DMS 273 (cell line): ENCODE measurements at regions not wholly inside any gene's neighbourhood (a gene's known extent, or its start where the extent isn't known, plus 50 kb on each side); places are given as distances from the start of the nearest gene placed in this dataset.
A peak's percentile ranks its signal among the peaks of the same experiment; 100 is the strongest.
"Not testable (repeated sequence)": the region's sequence is repeated elsewhere in the genome, so short reads cannot be mapped to it uniquely, and the experiment has no call there.

Experiments used
- DNase-seq: peaks from one replicate; lab custom pipeline; 2025; ENCODE audit not compliant: unreplicated experiment; lab: John Stamatoyannopoulos, UW

DNA sequence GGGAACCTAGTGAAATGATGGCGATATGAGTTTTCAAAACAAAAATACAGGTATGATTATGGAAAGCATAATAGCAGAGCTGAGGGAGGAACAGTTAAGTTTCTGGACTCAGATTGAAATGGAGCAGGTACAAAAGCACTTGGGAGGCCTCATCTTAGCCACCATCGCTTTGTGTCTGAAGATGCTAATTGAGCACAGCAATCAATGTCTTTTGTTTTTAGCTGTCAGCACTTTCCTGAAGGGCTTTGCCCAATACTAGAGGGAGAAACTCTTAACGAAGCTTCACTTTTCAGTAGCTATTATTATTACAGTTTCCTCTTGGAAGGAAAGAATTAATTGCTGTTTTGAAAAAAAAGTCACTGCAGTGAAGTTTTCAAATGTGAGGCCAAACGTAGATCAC lies 348.7 kb downstream of the RWDD3 start:
- no peak for DNase-seq

DNA sequence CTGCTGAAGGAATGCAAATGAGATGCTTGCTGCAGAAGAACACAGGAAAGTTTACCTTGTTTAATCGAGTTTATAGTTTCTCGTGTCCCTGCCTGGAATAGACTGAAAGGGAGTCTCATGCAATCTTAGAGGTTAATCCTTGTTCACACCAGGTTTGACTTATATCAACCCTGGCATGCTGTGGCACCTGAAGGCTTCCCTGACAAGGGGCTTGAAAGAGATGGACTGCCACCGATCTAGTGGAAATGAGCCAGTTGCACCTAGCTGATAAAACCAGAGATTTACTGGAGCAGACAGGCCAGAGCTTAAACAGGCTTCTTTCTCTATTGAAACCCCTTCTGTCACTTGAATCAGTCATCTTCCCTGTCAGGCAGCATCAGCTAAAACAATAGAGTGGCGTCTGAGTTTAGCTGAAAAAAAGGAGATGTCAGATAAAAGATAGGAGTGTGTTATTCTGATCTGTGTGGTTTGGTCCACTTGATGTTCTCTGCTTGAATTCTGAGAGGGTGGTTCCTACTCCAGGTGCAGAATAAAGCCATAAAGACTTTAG lies 349.7 kb downstream of the RWDD3 start:
- DNase-seq = no peak

DNA sequence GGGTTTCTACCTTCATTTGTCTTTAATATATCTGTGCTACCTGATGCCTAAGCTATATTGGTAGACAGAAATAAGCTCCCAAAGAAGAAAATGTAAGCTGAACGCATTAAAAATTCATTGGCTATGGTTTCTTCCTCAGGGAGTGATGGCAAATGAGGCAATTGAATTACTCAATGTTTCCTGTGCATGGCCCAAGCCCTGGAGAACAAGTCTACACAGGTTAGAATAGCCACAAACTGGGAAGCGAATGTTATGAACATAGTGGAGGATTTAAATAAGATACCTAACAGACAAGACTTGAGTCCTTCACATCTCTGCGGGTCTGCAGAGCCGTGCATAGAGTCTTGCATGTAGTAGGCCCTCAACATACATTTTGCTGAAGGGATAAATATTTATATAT lies 350.3 kb downstream of the RWDD3 start:
- DNase-seq = no peak

DNA sequence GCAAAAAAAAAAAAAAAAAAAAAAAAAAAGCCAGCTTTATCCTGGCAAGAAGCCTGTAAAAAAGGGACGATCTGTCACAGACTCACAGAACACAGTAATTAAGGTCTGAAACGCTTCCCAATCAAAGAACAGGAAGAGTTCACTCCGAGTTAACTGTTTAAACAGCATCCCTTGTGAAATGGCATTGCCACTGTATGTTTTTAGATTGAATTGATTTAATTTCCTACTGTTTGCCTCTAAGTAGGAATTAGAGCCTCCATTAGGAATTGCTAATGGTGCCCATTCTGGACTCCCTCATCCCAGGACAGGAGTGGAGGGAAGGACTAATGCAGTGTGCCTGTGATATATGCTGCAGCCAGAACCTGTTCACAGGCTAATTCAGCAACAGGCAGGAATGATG lies 370.8 kb downstream of the RWDD3 start:
- no peak for DNase-seq

DNA sequence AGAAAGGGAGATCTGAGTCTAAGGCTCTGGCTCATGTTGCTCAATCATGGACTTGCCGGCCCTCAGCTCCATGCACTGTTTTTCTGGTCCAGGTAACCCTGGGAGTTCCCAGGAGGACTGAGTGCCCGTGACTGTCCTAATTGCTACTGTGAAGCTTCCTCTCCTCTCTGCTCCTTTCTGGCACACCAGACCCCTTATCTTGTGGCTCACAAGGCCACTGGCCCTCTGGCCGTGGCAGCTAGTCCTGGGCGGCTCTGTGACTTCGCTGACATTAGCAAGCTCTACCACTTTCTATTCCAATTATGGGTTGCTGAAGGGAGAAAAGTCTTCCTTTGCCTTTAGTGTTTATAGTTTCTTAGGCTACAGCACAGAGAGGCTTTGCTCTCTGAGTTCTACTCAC lies 380.2 kb downstream of the RWDD3 start:
- no peak for DNase-seq

DNA sequence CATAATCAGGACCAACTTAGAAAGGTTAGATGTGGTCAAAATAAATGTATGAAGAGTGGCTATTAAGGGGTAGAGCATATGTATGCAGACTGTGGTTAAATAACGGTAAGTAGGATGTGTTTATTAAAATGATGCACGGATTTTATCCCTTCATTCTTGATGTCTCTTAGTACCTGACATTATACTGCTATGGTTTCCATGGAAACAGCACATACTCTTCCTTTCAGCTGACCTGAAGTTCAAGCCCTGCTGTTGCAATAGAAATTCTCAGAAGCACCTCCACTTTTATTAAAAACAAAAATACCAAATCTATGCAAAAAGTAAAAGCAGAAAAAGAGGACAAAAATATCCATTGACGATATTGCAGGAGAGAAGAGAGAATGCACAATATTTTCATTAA lies 381.4 kb downstream of the RWDD3 start:
- no peak for DNase-seq

DNA sequence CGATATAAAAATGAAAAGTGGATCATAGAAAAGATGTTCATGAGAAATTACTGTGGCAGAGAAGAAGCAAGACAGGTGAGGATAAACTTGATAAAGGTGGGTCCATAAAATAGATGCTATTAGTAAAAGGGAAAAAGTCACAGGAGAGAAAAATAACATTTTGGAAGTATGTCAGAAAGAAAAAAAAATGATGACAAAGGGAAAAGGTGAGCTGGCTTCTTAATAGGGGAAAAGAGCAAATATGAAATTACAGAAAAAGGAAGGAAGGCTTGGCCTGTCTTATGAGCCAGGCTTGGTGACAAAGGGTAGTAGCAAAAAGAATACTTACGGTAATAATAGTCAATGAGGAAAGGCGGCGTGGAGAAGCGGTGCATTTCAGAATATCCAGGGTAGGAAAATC lies 386.1 kb downstream of the RWDD3 start:
- no peak for DNase-seq

DNA sequence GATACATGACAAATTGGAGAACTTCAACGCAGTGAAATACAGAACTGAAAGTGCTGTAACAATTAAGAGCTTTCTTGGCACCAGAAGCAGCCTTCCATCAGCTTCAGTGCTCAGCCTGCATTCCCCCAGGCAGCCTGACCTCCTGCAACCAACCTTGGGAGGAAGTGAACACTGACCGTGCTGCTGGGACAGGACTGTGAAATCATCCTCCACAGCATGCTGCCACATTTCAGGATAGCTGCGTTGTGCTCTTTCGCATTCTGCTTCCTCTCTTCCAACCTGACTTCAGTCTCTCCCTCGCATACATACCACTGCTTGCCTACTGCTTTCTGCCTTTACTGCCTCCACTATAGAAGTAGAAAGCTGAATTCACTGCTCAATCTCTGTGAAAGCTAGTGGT lies 388.6 kb downstream of the RWDD3 start:
- no peak for DNase-seq

DNA sequence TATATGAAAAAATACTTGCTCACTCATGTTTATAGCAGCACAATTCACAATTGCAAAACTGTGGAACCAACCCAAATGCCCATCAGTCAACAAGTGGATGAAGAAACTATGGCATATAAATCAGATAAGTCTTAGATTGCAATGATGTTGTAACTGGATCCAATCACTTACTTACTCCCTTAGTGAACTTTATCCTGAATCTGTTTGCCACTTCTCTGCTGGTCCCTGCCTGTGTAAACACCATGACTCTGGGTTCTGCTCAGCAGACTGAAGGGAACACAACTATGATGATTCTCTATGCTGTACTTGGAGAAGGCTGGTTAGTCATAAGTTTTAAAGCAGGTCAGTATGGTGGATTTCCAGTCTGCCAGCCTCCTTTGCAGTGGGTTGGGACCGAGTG lies 391.2 kb downstream of the RWDD3 start:
- no peak for DNase-seq

DNA sequence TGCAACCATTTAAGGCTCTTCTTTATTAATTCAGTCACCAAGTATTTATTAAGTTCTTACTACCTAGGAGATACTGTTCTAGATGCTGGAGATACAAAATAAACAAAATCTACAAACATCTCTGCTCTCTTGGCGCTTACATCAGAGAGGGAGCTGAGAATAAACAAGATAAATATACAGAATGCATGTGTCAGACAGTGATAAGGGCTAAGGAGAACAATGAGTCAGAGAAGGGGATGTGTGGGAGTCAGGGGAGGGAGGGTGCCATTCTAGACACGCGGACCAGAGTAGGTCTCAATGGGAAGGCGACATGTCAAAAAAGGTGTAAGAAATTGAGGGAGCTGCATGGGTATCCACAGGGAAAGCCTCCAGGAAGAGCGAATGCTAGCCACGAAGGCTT lies 393.2 kb downstream of the RWDD3 start:
- no peak for DNase-seq

DNA sequence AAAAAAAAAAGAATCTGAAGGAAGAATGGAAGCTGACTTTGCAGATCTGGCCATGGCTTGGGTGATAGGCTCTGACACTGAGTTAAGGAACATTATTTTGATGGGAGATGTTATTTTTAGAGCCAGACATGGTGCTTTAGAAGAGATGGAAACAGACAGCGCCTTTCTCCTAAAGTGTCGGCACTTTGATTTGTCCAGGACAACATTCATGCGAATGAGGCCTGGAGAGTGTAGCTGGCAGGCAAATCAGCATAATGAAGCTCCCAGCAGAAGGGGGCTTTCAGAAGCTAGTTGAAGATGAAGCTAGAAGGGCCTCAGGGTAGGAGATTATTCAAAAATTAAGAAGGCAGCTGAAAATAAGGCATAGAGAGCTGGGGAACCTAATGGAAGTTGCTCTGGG lies 397.7 kb downstream of the RWDD3 start:
- DNase-seq = no peak

DNA sequence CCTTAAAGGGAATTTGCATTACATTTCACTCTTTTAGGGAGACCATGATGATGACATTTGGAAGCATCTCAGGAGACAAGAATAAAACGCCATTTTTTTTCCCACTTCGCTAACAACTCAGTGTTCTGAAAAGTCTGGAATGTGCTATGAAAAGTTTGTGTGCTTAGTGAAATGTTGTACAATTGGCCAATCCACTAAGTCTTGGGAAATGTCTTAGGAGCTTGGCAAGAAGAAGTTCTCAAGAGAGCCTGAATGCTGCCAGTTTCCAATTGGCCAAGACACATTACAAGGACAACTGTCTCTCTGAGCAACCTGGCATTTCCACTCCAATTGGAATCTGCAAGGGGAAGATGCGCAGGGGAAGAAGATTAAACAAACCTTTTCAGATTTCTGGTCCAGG lies 401.8 kb downstream of the RWDD3 start:
- DNase-seq = no peak

DNA sequence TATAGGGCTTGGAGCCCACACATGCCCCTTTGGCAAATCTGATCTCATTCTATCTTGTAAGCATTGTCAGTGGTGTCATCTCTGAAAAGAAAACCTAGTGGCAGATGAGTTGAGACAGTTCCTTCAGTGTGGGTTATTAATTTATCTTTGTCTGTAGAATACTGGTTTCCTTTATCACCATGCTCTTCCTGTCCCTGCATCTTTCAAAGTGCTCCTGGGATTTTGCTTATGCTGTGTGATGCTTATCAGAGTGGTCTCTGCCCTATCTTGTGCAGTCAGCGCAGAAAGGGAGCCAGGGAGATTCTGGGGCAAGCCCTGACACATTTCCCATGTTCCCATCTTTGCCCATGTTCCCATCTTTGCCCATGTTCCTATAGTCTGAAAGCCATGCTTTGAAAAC lies 402.9 kb downstream of the RWDD3 start:
- DNase-seq = no peak

DNA sequence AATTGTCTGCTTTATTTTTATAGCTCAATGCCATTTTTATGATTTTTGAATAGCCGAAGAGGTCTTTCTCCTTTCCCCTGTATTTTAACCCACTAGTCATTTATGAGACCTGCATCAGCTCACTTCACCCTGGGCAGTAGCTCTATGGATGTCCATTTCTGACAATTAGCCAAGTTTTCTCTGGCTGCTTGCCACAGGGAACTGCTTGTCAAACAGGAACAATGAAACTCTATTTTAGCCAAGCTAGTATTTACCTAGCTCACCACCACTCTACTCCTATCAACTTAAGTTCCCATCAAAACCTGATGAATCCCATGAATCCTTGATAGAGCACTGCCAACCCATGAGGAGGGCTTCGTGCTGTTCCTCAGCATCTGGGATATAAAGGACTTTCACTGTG lies 406.7 kb downstream of the RWDD3 start:
- DNase-seq = peak; percentile 32

DNA sequence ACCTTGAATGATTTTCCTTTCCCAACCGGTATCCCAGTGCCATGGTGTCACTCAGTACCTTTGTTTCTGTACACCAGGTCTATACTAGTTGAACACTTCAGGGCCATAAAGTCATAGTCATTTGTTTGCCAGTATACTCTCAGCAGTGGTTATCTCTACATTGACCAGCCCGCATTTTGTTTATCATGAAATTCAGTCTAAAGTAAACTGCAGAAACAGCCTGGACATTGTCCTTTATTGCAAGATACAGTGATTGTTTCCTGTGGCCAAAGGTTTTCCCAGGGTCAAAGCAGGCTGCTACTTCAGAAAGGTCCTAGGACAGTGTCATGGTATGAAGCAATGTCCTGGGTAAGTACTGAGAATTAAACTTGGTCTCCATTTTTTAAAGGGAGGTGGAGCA lies 407.4 kb downstream of the RWDD3 start:
- no peak for DNase-seq

DNA sequence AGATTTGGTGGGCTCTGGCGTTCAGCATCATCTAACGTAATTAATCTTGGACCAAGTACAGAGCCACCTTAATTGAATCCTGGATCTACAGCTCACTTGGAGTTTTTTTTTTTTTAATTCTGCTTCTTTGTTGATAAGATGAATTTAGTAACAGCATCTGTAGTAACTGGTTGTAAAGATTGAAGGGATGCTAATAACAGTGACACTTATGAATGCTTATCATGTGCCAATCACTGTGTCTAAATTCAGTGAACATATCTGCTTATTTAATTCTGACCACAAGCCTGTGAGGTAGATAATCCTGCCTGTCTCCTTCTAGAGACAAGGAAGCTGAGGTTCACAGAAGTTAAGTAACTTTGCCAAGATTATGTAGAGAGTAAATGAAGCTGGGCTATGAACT lies 408.0 kb downstream of the RWDD3 start:
- DNase-seq = no peak

DNA sequence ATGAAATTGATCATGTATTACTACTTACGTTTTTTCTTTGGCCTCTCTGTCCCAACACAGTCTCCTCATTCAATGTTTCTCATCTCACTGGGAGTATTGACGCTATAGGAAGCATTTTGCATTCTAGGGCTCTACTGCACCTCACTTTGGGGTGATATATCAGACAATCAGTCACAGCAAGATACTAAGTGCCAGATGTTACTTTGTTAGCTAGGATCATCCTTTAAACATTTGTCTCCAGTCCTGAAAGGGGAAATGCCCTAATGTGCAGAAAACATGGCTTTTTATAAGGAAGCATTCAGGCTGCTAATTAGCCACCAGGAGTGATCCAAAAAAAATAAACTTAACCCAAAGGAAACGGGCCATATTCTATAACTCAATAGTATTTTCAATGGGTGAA lies 409.1 kb downstream of the RWDD3 start:
- no peak for DNase-seq

DNA sequence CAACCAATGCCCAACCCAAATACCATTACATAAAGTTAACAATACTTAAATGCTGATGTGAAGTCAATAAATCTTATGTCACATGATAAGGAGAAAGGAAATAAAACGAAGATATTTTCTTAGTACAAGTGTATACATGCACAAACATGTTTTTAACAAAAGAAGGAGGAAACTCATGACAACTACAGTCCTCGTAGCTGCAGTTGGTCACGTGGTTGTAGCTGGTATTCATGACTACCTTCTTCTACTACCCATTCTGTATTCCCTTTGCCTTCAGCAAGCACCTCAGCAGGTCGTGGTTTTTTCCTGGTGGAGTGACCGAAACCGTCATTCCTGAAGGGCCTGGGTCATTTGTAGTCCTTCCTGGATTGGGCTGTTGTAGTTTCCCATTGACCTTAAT lies 411.1 kb downstream of the RWDD3 start:
- not testable (repeated sequence) for DNase-seq

DNA sequence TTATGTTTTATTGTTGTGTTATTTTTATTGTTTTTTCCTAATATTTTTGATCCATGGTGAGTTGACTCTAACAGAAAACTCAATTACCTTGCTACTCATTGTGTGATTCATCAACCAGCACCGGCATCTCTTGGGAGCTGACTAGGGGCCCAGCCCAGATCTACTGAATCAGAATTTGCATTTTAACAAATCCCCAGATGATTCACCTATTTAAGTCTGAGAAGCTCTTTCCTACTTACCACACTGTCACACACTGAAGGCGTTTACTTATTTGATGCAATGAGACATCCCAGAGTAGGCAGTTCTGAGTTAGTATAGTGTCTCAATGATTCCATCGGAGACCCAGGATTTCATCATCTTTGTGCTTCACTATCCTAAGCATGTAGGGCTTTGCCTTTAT lies 416.6 kb downstream of the RWDD3 start:
- no peak for DNase-seq

DNA sequence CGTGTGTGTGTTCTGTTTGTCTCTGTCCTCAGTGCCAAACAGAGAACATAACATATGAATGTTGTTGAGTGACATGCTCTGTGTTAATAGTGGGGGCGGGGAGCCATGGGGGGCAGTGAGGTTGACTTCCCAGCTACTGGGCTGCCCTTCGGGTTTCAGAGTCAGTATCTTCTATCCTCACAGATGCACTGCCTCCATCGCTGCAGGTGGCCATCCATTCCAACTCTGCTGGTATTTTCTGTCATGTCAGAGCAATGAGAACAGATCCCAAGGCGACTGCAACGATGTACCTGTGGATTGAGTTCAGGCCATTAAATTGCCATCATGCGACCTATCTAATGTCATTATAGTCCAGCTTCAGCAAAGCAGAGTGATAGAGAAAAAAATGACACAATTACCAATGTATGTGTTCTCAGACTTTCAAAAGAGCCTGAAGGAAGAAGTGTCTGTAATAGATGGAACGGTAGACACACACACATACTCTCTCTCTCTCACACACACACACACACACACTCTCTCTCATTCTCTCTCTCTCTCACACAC lies 418.5 kb downstream of the RWDD3 start:
- no peak for DNase-seq

DNA sequence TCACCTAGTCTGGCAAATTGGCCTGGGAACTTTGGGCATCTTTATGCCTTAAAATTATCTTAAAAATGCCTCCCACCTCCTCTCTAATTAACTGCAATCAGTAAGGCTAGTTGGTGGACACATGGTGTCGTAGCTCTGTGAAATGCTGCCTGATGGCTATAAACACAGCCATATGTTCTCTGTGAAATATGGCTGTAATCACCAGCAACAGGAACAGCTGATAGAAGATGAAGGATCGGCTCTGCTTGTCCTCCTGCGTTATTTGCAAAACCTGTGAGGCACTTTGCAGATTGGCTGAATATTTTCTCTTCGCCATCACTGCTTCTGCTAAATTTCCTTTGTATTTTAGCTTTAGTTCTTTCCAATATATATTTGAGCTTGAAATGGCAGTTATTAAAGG lies 419.6 kb downstream of the RWDD3 start:
- peak; percentile 81 for DNase-seq

DNA sequence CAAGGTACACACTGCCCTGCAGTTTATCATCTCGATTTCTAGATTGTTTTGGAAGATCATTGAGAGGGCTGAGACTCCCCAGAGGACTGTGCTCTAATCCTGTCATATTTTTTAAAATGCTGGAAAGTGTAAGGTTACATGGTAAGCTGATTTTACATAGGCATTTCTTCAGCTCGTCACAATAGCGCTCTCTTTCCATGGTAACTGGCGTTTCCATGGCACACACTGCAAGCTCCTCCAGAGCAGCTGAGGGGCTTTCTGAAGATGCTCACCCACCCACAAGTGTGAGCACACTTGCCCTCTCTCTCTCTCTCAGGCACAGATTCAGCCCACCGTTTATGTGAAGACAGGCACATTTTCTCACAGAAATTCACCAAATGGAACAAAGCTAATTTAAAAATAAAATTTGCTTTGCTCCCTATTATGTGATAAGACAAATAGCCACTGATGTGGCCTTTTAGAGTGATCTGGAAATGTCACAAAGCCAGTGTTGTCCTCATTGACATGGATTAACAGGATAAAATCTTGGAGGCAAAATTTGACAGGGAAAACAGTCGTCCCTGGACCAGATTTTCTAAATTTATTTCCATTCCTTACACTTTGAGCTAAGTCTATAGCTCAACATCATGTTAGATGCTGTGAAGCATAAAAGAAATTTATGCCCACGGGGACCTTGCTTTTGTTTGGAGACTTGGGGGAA lies 421.5 kb downstream of the RWDD3 start:
- DNase-seq = no peak

DNA sequence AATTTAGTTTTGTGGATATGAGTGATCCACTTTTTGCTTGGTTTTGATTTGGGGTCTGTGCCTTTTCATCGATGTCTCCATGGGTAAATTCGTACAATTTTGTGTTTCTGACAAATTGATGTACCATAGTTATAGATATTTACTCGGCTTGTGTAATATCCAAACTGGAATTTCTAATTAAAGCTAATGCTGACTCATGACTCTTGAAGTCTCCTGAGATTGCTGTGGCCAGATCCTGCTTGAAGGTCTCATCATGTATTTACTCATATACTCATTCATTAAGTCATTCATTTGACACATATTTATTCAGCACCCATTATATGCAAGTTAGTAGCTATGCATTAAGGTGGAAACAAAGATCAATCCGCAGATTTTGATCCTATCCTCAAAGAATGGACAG lies 423.2 kb downstream of the RWDD3 start:
- no peak for DNase-seq
